GM23338 (cell line): ENCODE measurements at regions not wholly inside any gene's neighbourhood (a gene's known extent, or its start where the extent isn't known, plus 50 kb on each side); places are given as distances from the start of the nearest gene placed in this dataset.

ENCODE experiments used
- ATAC-seq: fragments of 200-7000 bp; cut with Tn5 transposase; 3 replicates; pipeline ENCODE4 v1.9.1; 2020
- DNase-seq: peaks from one replicate; pipeline ENCODE4 v3.0.0-alpha.2; 2015; ENCODE audit warnings: low spot score
- H2AFZ ChIP-seq: fragments of 200-600 bp; sonication (generic); 2 replicates; pipeline ENCODE4 v1.8.0; 2016; ENCODE audit warnings: antibody characterized with exemption, mild to moderate bottlenecking, moderate library complexity
- H3F3A ChIP-seq: fragments of 200-600 bp; sonication (generic); replicated peaks from 2 replicates; pipeline ENCODE4 v1.8.0; 2017; ENCODE audit warnings: antibody characterized with exemption, mixed run types, low read depth
- H3K27ac ChIP-seq: fragments of 200-600 bp; sonication (generic); 2 replicates; pipeline ENCODE4 v1.6.1; 2016; ENCODE audit warnings: low read depth
- H3K27me3 ChIP-seq: fragments of 200-600 bp; sonication (generic); 2 replicates; pipeline ENCODE4 v1.8.0; 2016; ENCODE audit warnings: mild to moderate bottlenecking, mixed run types, moderate library complexity; ENCODE audit not compliant: insufficient read depth
- H3K36me3 ChIP-seq: fragments of 200-600 bp; sonication (generic); 2 replicates; pipeline ENCODE4 v1.8.0; 2016; ENCODE audit warnings: mild to moderate bottlenecking; ENCODE audit not compliant: insufficient read depth
- H3K4me1 ChIP-seq: fragments of 200-600 bp; sonication (generic); 2 replicates; pipeline ENCODE4 v1.8.0; 2016; ENCODE audit warnings: mild to moderate bottlenecking, moderate library complexity; ENCODE audit not compliant: insufficient read depth
- H3K4me2 ChIP-seq: fragments of 200-600 bp; sonication (generic); 2 replicates; pipeline ENCODE4 v1.7.1; 2017; ENCODE audit warnings: mixed run types
- H3K4me3 ChIP-seq: fragments of 200-600 bp; sonication (generic); 2 replicates; pipeline ENCODE4 v1.6.1; 2016; ENCODE audit warnings: mixed run types
- H3K79me2 ChIP-seq: fragments of 200-600 bp; sonication (generic); replicated peaks from 2 replicates; pipeline ENCODE4 v1.8.0; 2017; ENCODE audit warnings: mild to moderate bottlenecking; ENCODE audit not compliant: insufficient read depth
- H3K9me2 ChIP-seq: fragments of 200-600 bp; sonication (generic); 2 replicates; pipeline ENCODE4 v1.8.0; 2017; ENCODE audit not compliant: insufficient read depth
- H4K20me1 ChIP-seq: fragments of 200-600 bp; sonication (generic); replicated peaks from 2 replicates; pipeline ENCODE4 v1.8.0; 2017; ENCODE audit warnings: mild to moderate bottlenecking; ENCODE audit not compliant: insufficient read depth
- H3K27ac Mint-ChIP-seq: 2 replicates; pipeline ENCODE4 v1.8.0; 2020; ENCODE audit warnings: inconsistent platforms, mild to moderate bottlenecking, moderate library complexity, mixed read lengths
- H3K27me3 Mint-ChIP-seq: 3 replicates; pipeline ENCODE4 v1.8.0; 2022; ENCODE audit warnings: low read depth, mild to moderate bottlenecking, moderate library complexity, mixed read lengths, inconsistent platforms; ENCODE audit not compliant: insufficient read depth, poor library complexity
- H3K36me3 Mint-ChIP-seq: 3 replicates; pipeline ENCODE4 v1.8.0; 2021; ENCODE audit warnings: low read depth, mild to moderate bottlenecking, inconsistent platforms, moderate library complexity, mixed read lengths
- H3K4me1 Mint-ChIP-seq: 3 replicates; pipeline ENCODE4 v1.8.0; 2020; ENCODE audit warnings: mild to moderate bottlenecking, inconsistent platforms, mixed read lengths
- H3K4me3 Mint-ChIP-seq: 3 replicates; pipeline ENCODE4 v1.8.0; 2021; ENCODE audit warnings: moderate library complexity, mild to moderate bottlenecking, inconsistent platforms, mixed read lengths
- H3K9me3 Mint-ChIP-seq: 3 replicates; pipeline ENCODE4 v1.8.0; 2020; ENCODE audit warnings: moderate library complexity, mild to moderate bottlenecking, inconsistent platforms, mixed read lengths
- CREB1 ChIP-seq: fragments of 250-450 bp; sonication (Bioruptor Pico); IDR thresholded peaks from 2 replicates; pipeline ENCODE4 v1.5.0; 2020; ENCODE audit warnings: low read depth, mild to moderate bottlenecking, moderate library complexity
- EZH2phosphoT487 ChIP-seq: fragments of 200-600 bp; sonication (generic); IDR thresholded peaks from one replicate; pipeline ENCODE4 v1.8.1; 2018; ENCODE audit warnings: antibody characterized with exemption; ENCODE audit not compliant: unreplicated experiment
- JUNB ChIP-seq: IDR thresholded peaks from one replicate; pipeline ENCODE4 v1.6.1; 2016; ENCODE audit warnings: antibody characterized with exemption; ENCODE audit not compliant: unreplicated experiment
- POLR2AphosphoS5 ChIP-seq: IDR thresholded peaks from 2 replicates; pipeline ENCODE4 v1.6.1; 2016; ENCODE audit warnings: antibody characterized with exemption, low read depth
- REST ChIP-seq: IDR thresholded peaks from one replicate; pipeline ENCODE4 v1.6.1; 2018; ENCODE audit warnings: antibody characterized with exemption; ENCODE audit not compliant: unreplicated experiment
- STAT1 ChIP-seq: IDR thresholded peaks from one replicate; pipeline ENCODE4 v1.6.1; 2016; ENCODE audit warnings: antibody characterized with exemption; ENCODE audit not compliant: unreplicated experiment
- ZNF114 ChIP-seq: fragments of 250-450 bp; sonication (Bioruptor Pico); IDR thresholded peaks from 2 replicates; pipeline ENCODE4 v1.5.0; 2020; ENCODE audit warnings: mild to moderate bottlenecking, moderate library complexity
- ZNF331 ChIP-seq: fragments of 250-450 bp; sonication (Bioruptor Pico); IDR thresholded peaks from 2 replicates; pipeline ENCODE4 v1.5.0; 2020; ENCODE audit warnings: low read depth, mild to moderate bottlenecking, moderate library complexity
- TF ChIP-seq, protein P1 (sequence below): fragments of 250-450 bp; sonication (Bioruptor Pico); IDR thresholded peaks from 2 replicates; pipeline ENCODE4 v1.5.0; 2020; ENCODE audit warnings: mild to moderate bottlenecking, moderate library complexity
- TF ChIP-seq, protein P2 (sequence below): IDR thresholded peaks from 2 replicates; pipeline ENCODE4 v1.6.1; 2016; ENCODE audit warnings: antibody characterized with exemption

DNA sequence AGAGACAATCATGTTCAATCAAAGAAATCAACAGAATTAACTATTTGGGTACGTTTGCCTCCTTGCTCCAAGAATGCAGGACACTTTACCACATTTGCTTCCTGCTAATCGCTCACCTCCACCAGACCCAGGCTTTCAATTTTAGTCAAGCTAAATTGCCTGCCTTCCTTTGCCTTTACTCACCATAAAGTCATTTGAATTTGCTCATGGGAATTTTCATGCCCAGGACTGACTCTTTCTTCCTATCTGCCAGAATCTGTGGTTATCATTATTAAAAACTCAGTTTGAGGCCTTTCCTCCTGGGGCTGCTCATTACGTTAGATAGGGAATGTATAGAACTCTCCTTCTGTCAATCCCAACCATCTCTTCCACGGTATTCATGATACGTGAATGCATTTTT lies 1935.3 kb upstream of the WWC1 start:
- Histone ChIP-seq H3F3A (no peaks in the 10 kb centered on the region), H3K4me3 (no peak overlapping the region), H3K27me3 (no peaks in the 10 kb centered on the region), H4K20me1 (no peaks in the 10 kb centered on the region), H3K36me3 (no peaks in the 10 kb centered on the region), H3K27ac (no peak overlapping the region), H3K79me2 (no peaks in the 10 kb centered on the region), H3K4me1 (no peaks in the 10 kb centered on the region), H3K4me2 (no peak overlapping the region), H3K9me2 (peaks cover 4% of the 10 kb centered on the region; the same call in 1 of the 2 replicates), H2AFZ (no peak overlapping the region)
- H3K9me3 Mint-ChIP-seq = no peaks in the 10 kb centered on the region
- H3K4me1 Mint-ChIP-seq = peaks cover 8% of the 10 kb centered on the region; the same call in 2 of the 3 replicates
- no peaks in the 10 kb centered on the region for H3K27me3 Mint-ChIP-seq
- ATAC-seq (no peak), DNase-seq (no peak)
- H3K36me3 Mint-ChIP-seq = peaks cover 4% of the 10 kb centered on the region; the same call in 2 of the 3 replicates
- no peak for TF ChIP-seq CREB1
- TF ChIP-seq ZNF114 (CRISPR knock-in tag) = no peak
- TF ChIP-seq, protein P1, sequence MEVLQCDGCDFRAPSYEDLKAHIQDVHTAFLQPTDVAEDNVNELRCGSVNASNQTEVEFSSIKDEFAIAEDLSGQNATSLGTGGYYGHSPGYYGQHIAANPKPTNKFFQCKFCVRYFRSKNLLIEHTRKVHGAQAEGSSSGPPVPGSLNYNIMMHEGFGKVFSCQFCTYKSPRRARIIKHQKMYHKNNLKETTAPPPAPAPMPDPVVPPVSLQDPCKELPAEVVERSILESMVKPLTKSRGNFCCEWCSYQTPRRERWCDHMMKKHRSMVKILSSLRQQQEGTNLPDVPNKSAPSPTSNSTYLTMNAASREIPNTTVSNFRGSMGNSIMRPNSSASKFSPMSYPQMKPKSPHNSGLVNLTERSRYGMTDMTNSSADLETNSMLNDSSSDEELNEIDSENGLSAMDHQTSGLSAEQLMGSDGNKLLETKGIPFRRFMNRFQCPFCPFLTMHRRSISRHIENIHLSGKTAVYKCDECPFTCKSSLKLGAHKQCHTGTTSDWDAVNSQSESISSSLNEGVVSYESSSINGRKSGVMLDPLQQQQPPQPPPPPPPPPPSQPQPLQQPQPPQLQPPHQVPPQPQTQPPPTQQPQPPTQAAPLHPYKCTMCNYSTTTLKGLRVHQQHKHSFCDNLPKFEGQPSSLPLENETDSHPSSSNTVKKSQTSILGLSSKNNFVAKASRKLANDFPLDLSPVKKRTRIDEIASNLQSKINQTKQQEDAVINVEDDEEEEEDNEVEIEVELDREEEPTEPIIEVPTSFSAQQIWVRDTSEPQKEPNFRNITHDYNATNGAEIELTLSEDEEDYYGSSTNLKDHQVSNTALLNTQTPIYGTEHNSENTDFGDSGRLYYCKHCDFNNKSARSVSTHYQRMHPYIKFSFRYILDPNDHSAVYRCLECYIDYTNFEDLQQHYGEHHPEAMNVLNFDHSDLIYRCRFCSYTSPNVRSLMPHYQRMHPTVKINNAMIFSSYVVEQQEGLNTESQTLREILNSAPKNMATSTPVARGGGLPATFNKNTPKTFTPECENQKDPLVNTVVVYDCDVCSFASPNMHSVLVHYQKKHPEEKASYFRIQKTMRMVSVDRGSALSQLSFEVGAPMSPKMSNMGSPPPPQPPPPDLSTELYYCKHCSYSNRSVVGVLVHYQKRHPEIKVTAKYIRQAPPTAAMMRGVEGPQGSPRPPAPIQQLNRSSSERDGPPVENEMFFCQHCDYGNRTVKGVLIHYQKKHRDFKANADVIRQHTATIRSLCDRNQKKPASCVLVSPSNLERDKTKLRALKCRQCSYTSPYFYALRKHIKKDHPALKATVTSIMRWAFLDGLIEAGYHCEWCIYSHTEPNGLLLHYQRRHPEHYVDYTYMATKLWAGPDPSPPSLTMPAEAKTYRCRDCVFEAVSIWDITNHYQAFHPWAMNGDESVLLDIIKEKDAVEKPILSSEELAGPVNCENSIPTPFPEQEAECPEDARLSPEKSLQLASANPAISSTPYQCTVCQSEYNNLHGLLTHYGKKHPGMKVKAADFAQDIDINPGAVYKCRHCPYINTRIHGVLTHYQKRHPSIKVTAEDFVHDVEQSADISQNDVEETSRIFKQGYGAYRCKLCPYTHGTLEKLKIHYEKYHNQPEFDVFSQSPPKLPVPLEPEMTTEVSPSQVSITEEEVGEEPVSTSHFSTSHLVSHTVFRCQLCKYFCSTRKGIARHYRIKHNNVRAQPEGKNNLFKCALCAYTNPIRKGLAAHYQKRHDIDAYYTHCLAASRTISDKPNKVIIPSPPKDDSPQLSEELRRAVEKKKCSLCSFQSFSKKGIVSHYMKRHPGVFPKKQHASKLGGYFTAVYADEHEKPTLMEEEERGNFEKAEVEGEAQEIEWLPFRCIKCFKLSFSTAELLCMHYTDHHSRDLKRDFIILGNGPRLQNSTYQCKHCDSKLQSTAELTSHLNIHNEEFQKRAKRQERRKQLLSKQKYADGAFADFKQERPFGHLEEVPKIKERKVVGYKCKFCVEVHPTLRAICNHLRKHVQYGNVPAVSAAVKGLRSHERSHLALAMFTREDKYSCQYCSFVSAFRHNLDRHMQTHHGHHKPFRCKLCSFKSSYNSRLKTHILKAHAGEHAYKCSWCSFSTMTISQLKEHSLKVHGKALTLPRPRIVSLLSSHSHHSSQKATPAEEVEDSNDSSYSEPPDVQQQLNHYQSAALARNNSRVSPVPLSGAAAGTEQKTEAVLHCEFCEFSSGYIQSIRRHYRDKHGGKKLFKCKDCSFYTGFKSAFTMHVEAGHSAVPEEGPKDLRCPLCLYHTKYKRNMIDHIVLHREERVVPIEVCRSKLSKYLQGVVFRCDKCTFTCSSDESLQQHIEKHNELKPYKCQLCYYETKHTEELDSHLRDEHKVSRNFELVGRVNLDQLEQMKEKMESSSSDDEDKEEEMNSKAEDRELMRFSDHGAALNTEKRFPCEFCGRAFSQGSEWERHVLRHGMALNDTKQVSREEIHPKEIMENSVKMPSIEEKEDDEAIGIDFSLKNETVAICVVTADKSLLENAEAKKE = no peak
- TF ChIP-seq REST = no peak
- TF ChIP-seq ZNF331 (CRISPR knock-in tag) = no peak
- no peak for TF ChIP-seq POLR2AphosphoS5
- no peak for TF ChIP-seq JUNB
- TF ChIP-seq EZH2phosphoT487 = no peak
- TF ChIP-seq STAT1 = no peak
- TF ChIP-seq, protein P2, sequence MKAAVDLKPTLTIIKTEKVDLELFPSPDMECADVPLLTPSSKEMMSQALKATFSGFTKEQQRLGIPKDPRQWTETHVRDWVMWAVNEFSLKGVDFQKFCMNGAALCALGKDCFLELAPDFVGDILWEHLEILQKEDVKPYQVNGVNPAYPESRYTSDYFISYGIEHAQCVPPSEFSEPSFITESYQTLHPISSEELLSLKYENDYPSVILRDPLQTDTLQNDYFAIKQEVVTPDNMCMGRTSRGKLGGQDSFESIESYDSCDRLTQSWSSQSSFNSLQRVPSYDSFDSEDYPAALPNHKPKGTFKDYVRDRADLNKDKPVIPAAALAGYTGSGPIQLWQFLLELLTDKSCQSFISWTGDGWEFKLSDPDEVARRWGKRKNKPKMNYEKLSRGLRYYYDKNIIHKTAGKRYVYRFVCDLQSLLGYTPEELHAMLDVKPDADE = no peak
- no peak overlapping the region for H3K4me3 Mint-ChIP-seq
- H3K27ac Mint-ChIP-seq = no peak overlapping the region
